LNCaP clone FGC (cell line): ENCODE measurements at regions not wholly inside any gene's neighbourhood (a gene's known extent, or its start where the extent isn't known, plus 50 kb on each side); places are given as distances from the start of the nearest gene placed in this dataset.

Experiments
- DNase-seq: peaks from one replicate; pipeline ENCODE4 v3.0.0-alpha.2; 2011; ENCODE audit warnings: low read depth
- H3K4me3 ChIP-seq: 2 replicates; pipeline ENCODE4 v1.5.1; 2011; ENCODE audit warnings: mild to moderate bottlenecking, low read depth, low read length, control low read depth
- CTCF ChIP-seq: IDR thresholded peaks from 2 replicates; pipeline ENCODE4 v1.5.1; 2012; ENCODE audit warnings: mild to moderate bottlenecking; ENCODE audit not compliant: control insufficient read depth, insufficient read depth; ENCODE audit errors: extremely low read depth

DNA sequence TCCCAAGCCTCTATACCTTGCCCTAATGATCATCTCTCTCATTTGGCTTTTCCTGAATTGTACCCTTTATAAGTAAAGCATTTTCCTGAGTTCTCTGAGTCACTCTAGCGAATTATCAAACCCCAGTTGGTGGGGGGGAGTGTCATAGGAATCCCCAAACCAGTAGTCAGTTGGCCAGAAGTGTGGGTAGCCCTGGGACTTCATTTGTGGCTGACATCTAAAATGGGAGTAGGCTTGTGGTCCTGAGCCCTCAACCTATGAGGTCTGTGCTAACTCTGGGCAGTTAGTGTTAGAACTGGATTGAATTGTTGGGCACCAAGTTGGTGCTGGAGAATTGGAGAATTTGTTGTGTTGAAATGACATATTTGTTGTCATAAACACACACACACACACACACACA is 91.3 kb downstream of the BBS10 start:
- DNase-seq: no peak
- TF ChIP-seq CTCF: no peak
- no peak overlapping the region for H3K4me3 ChIP-seq

- no peak for TF ChIP-seq CTCF
- DNase-seq: no peak
- H3K4me3 ChIP-seq: no peak overlapping the region
Measured at GRCh38 chr12:76256321-76256720, 91.9 kb downstream of the BBS10 start.

GRCh38 chr12:76255692-76256091 is 92.5 kb downstream of the BBS10 start:
- no peak overlapping the region for H3K4me3 ChIP-seq
- DNase-seq: no peak
- no peak for TF ChIP-seq CTCF

DNA sequence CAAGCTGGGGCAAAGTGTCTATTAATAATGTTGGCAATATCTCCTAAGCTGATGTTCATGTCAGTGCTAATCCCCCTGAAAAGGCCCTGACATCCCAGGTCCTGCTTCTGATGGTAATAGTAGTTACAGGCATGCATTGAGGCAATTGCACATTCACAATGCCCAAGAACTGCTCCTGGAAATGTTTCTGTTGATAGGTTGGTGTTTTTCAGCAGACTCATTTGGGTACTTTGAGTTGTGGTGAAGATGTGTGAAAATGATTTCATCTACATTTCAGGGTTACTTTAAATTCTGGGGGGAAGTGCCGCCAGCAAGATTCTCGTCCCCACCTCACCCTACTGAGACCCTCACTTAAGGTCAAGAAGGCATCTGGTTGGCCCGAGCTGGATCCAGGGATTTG is 92.9 kb downstream of the BBS10 start:
- no peak for TF ChIP-seq CTCF
- no peak for DNase-seq
- no peak overlapping the region for H3K4me3 ChIP-seq

- no peak for DNase-seq
- H3K4me3 ChIP-seq: no peak overlapping the region
- no peak for TF ChIP-seq CTCF
Measured at GRCh38 chr12:76252031-76252430, 96.2 kb downstream of the BBS10 start.

DNA sequence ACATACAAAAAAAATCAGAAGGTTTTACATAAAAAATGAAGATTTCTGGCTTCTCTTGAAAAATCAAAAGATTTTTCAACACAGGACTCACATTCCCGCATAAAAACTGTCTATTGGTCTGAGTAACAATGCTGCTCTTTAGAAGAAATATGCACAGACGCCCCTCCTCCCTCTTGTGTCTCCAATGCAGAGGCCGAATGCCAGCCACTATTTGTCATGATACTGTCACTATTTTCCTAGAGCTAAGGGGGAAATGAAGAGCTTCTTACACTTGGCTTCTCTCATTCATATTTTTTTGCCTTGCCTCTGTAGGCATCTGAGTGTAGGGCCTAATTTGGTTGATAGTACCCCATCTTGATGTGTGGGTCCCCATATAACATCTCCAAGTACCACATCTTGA is 98.0 kb downstream of the BBS10 start:
- no peak for TF ChIP-seq CTCF
- DNase-seq: no peak
- no peak overlapping the region for H3K4me3 ChIP-seq

DNA sequence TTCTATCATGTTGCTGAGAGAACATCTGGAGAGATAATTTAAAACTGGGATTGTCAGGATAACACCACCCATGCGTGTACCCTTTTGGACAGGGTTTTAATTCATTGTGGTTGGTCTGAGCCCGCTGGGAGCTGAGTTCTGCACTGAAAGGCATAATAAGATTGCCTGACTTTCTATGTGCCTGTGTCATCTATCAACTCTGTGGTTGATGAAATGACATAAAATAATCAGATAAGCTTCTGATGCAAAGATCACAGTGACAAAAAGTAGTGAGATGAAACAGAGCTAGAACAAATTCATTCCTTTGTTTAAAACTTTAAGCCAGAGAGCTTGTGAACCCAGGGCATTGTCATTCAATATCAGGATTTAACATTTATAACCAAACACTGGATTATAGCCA is 98.7 kb downstream of the BBS10 start:
- no peak for DNase-seq
- no peak overlapping the region for H3K4me3 ChIP-seq
- TF ChIP-seq CTCF: no peak
